Stimulated activated CD4-positive, alpha-beta T cell treated with anti-CD3 and anti-CD28 coated beads, Interleukin-4, amount 100 ng/mL, for 24 hours (primary cell): ENCODE measurements at regions not wholly inside any gene's neighbourhood (a gene's known extent, or its start where the extent isn't known, plus 50 kb on each side); places are given as distances from the start of the nearest gene placed in this dataset.

ENCODE experiments used
- DNase-seq: peaks from one replicate; pipeline ENCODE4 v3.0.0-alpha.2; 2020

DNA sequence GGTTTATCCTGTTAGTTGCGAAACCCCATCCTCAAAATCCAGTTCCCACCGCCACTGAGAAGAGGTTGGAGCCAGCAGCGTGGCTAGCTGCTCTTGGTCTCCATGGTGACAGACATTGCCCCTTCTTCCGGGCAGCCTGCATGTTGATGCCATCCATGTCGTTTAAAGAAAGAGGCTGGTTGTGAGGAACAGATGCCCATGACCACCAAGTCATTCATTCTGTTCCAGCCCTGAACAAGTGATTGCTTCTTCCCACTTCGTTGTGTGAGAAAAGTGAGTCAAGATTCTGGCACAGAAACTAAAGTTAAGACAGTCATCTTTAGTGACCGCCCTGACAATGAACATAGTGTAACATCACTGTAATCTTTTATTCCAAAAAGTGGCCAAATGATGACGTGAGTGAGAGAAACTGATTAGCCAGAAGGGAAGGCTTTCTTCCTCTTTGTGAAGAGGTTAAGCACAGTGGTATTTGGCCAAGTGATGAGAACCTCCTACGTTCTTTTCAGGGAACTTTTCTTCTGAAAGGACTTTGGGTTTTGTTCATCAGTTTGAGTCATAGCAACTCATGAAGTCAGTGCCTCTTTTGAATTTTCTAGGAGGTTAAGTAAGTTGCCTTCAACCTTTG is 272.5 kb downstream of the GALR1 start:
- no peak for DNase-seq

DNA sequence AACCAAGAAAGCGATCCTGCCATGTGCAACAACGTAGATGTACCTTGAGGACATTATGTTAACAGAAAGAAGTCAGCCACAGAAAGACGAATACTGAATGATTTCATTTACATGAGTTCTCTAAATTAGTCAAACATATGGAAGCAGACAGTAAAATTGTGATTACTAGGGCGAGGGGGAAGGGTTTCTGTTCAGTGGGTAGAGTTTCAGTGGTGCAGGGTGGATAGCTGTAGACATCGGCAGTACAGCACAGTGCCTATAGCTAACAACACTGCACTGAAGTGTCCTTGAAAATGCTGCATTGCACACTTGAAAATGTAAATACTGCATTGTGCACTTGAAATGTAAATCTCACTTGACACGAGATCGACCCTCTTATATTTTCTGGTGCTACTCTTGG is 275.3 kb downstream of the GALR1 start:
- DNase-seq = no peak

DNA sequence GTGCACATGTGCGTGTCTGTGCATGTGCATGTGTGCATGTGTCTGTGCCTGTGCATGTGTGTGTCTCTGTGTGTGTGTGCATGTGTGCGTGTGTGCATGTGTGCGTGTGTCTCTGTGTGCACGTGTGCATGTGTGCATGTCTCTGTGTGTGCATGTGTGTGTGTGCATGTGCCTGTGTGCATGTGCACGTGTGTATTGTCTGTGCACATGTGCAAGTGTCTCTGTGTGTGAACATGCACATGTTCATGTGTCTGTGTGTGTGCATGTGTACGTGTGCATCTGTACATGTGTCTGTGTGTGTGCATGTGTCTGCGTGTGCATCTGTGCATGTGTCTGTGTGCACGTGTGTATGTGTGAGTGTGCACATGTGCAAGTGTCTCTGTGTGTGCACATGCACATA is 277.3 kb downstream of the GALR1 start:
- no peak for DNase-seq

DNA sequence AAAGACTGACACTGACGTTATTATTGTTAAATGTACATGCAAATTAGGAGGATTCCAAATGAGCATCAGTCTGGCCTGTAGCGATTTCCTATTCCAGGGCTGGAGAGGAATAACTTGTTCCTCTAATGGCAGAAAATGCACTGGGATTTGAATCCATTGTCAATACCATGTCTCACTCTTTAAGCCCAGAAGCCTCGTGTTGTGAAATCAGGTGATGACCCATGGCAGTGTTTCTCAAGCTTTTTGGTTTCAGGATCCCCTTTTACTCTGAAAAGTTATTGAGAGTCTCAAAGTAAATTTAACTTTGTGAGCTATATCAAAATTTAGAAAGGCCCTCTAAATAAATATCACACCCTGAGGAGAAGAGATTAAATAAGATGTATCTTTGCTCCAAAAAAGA is 279.2 kb downstream of the GALR1 start:
- no peak for DNase-seq

DNA sequence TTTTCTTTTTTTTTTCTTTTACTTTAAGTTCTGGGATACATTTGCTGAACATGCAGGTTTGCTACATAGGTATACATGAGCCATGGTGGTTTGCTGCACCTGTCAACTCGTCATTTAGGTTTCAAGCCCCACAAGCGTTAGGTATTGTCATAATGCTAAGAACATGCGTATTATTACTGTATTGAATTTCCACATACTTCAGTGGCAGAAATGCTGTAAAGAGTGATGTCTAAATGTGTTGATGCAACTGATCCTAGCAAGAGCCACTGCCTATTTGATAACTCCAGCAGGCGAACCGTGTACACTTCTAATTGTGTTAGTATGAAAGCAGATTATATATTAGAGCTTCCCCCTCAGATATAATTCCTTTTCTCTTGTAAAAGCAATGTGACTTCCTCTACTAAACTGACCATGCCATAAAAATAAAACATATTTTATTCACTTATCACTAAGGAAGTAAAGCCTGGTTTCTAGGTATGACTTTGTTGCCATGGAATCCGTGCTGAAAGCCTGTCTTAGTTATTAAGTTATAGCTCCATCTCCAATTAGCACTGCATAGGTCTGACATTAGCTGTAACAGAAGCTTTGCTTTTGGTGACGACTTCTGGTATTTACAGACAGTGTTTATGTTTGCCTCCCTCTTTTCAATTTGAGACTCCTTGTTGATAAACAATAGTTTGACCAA is 280.0 kb downstream of the GALR1 start:
- no peak for DNase-seq

DNA sequence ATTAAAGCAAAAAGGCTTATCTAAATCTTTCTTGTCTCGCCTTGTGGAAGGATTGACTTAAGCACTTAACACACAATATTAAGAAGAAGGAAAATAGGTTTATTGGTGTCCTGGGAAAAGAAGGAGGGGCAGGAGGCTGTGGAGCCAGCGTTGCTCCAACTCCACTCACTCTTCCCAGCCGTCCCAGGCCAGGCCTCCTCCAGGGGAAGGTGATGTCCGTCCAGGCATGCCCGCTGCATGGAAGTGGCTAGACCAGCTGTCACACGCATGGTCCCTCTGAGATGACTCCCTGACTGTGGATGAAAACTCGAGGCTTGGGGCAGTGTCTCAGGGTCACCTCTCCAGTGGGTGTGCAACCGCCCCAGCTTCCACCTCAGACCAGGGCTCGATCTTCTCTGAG is 281.1 kb downstream of the GALR1 start:
- no peak for DNase-seq

DNA sequence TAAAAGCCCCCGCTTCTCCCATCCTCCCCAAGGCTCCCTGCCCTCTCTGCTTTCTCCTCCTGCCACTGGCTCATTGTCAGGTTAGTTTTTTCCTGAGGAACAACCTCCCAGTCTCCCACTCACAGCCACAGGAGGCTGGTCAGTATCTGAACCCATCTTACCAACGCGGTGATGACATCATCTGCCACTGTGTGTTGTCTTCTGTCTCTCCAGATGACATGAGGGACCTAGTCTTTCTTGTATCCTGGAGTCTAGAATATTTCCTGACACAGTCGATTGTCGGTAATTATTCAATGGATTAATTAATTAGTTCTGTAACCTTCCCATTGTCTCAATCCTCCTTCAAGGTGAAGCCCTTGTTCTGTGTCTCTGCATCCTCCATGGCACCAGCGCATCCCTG is 290.2 kb downstream of the GALR1 start:
- DNase-seq = no peak

DNA sequence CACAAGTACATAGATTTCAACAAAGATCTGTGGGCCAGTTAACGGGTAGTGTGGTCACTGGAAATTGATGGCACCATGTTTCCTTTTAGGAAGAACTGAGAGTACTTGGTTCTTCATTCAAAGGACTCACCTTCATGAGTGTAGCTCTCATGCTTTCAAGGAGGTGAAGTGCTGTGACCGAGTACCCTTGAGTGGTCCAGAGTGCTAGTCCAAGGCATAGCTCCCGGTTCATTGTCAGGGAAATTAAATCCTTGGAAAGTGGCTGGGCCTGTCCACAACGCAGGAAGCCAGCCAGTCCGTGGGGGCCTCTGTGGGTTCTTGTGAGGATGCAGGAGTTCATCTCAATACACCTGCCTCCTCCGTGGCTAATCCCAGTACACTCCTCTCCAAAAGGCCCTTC is 295.1 kb downstream of the GALR1 start:
- DNase-seq = no peak

DNA sequence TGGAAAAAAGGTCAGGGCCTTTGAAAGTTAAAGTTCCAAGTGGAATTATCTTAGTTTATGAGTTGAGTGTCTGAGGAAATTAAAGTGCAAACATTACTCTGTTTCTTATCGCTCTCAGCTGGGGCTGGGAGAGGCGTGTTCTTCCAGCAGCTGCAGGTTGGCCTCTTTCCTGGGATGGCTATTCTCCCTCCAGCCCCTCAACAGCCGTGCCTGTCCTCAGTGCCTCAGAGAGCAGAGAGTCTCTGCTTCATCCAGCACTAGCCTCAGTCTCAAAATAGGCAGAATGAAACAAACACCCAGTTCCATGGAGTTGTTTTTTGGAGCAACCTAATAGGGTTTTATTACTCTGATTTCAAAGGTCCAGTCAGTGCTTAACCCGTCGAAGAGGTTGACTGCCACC is 298.1 kb downstream of the GALR1 start:
- DNase-seq = no peak

DNA sequence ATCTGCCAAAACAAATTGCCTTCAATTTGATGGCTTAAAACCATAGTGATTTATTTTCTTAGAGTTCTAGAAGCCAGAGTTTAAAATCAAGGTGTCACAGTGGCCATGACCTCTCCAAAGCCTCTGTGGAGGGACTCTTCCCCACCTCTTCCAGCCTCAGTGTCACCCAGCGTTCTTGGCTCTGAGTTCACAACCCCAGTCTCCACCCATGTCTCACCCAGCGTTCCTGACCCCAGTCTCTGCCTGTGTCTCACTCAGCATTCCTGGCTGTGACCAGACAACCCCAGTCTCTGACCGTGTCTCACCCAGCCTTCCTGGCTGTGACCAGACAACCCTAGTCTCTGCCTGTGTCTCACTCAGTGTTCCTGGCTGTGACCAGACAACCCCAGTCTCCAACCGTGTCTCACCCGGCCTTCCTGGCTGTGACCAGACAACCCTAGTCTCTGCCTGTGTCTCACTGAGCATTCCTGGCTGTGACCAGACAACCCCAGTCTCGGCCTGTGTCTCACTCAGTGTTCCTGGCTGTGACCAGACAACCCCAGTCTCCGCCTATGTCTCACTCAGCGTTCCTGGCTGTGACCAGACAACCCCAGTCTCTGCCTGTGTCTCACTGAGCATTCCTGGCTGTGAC is 299.3 kb downstream of the GALR1 start:
- no peak for DNase-seq

DNA sequence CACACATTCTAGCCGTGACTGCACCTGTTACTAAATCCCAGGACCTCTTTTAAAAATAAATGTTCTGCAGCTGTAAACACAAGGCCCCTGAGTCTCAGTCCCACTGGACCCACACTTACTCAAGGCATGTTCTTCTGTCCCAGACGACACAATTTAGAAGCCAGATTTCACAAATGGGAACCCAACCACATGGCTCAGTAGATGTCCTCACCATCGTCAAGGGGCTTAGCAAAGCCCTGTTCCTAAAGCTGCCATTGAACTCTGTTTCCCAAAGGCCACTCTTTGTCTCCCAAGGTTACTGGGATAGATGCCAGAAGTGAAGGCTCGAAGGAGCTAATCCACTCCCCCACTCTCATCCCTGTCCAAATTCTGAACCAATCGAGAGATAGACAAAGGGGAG is 301.0 kb downstream of the GALR1 start:
- DNase-seq = no peak

DNA sequence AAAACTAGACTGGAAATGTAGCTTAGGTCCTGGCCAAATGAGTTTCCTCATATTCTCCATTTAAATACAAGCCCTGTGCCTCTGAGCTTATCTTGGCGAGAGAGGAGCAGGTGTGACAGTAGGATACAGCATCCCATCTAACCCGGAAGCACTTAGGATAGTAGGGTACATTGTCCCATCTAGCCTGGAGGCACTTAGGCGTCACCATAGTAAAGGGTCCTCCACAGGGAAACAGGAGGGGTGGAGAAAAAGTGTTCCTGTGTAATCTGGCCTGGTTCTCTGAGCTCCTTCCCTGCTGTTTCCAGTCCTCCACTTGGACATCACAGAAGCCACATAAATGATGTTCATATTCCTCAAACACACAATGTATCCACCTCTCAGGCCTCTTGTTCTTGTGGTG is 301.4 kb downstream of the GALR1 start:
- no peak for DNase-seq

DNA sequence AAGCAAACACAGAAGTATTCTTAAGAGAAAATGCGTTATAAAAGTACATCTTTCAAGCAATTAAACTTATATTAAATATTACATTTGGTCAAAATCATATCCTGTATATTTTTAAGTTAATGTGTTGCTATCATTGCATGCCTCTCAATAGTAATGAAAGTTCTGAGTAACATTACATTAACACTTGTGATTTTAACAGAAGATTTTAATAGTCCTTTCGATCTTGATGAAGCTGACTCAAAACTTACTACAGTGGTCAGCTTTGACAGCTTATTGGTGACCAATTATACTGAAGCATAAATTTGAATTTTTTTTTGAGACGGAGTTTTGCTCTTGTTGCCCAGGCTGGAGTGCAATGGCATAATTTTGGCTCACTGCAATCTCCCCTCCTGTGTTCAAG is 303.3 kb downstream of the GALR1 start:
- DNase-seq = no peak

DNA sequence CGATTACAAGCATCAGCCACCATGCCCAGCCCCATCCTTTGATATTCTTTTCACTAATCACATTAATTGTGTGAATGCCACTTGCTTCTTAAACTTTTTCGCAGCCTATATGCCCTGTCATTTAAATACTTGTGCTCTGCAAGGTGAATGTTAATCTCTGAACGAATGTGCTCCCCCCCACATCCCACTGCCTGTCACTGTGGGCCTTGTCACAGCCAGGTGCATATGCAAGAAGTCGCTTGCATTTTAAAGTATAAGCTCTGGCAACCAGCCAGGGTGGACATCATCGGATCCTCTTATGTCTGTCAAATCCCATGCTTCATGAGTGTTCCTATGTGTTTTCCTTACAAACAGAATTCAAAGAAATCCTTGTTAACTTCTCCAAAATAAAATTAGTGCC is 304.4 kb downstream of the GALR1 start:
- DNase-seq = no peak

DNA sequence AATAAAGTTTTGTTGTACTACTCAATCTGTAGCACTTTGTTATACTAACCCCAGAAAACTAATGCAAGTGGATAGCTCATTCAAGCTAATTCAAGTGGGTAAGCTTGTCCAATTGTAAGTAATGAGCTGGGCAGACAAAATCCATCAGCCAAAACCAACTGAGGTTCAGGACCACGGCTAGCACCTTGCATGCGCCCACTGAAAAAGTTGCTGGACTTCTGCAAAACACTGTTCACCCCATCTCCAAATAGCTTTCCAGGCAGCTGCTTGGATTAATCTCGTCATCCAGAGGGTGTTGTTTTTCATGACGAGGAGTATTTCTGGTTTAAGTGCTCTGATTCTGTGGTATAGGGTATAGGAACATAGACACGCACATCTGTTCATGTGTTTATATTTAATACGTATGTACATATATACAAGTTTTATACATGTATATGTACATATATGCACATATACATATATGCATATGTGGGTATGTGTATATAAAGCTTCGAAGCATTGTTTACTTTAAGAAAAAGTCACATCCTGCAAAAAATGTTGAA is 307.5 kb downstream of the GALR1 start:
- DNase-seq = no peak

DNA sequence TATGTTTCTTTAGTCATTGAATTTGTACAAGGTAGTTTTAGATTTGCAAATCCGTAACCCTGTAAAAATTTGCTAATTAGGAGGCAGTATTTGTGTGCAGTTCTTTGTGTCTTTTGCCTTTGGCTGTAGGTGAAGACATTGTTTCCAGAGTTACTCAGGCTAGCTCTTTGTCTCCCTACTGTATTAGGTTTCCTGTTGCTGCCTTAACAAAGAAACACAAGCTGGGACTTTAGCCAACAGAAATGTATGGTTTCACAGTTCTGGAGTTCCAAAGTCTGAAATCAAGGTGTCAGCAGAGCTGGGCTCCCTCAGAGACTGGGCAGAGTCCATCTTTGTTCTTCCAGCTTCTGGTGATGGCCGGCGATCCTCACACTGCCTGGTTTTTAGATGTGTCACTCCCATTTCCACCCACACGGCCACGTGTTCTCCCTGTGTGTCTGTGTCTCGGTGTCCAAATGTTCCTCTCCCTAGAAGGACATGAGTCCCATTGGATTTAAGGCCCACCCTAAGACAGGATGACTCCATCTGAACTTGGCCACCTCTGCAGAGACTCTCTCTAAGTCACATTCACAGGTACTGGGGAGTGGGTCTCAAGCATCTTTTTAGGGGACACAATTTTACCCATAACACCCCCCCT is 309.7 kb downstream of the GALR1 start:
- DNase-seq = no peak

DNA sequence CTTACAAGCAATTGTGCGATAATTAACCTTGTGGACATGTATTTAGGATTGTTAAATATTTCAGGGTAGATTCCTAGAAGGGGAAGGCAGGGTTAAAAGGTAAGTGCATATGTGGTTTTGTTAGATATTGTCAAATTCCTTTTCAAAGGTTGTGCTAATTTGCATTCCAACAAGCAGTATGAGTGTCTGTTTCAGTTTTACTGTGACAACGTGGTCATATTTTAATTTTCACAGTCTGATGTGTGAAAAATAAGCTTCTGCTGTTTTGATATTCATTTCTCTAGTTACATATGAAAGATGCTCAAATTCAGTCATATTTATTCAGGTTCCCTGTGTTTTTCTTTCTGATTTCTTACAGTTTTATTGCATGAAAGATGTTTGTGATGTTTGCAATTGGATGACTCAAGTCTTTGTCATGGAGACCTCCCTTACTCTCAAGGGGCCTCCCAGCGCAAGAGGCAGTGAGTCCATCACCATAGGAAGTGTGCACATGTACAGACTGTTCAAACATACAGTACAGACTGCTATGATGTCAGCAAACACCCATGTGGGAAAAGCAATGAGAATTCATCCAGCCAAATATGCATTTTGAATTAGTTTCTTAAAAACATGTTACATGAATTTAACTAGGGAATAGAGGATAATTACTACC is 310.8 kb downstream of the GALR1 start:
- DNase-seq = no peak

DNA sequence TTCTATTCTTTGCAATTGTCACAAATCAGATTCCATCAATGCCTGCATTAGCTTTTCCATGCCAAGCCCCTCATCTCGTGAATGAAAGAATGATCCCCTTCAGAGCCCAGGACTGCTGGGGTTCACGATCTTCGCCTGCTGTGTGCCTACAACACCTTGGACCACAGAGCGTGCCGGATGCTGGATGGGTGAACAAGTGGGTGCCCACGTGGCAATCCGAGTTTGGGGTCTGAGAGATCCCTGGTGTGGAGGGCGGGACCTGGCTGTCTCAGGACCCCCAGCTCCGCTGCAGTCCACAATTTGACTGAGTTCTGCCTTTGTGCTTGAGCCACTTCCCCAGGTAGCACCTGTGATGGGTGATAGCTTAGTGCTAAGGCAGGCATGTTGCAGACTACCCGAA is 317.0 kb downstream of the GALR1 start:
- DNase-seq = no peak

DNA sequence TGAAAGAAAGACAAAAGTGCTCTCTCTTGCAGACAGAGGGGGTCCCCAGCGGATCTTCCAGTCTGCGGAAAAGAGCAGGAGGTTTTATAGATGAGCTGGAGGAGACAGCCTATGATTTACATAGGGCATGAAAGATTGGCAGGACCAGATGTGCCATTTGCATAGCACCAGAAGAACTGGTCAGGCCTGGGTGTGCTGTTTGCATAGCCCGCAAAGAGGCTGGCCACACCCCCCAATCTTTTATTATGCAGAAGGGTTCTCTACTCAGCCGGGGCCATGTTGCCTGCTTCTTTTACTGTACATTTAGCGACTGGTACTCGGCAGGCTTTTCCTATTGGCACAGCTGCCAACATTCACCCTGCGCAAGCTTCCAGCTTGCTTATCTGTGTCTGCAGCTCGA is 317.6 kb downstream of the GALR1 start:
- no peak for DNase-seq

DNA sequence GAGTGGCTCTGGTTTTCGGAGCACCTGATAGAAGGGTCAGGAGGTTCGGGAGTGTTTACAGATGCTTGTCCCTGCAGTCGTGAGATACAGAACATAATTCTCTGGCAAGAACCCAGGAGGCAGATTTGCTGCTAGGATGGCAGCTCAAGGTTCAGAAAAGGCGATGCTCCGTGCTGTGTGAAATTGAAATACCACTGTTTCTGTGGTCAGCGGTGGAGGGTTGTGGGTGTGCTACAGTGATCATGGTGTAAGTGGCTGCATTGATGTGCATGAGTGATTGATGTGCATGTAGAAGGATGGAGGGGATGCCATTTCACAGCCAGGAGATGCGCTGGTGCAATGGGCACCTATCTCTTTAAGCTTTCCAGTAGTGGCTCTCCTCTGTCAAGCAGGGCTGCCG is 322.1 kb downstream of the GALR1 start:
- no peak for DNase-seq

DNA sequence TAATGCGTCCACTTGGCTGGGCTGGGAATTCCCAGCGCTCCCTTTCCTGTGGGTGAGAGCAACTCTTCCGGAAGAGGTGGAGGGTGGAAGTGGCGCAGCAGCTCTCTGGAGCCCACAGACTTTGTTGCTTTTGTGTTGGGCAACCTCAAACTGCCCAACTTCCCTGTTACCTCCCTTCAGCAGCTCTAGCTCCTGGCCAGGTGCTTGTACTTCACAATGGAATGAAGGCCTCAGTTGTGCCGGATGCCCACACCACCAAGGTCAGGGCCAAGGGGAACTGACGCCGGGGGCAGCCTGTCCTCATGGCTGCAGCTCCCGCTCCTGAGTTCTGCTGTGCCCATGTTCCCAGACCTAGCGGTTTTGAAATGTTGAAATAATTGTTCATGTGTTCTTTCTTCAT is 322.9 kb downstream of the GALR1 start:
- DNase-seq = no peak

DNA sequence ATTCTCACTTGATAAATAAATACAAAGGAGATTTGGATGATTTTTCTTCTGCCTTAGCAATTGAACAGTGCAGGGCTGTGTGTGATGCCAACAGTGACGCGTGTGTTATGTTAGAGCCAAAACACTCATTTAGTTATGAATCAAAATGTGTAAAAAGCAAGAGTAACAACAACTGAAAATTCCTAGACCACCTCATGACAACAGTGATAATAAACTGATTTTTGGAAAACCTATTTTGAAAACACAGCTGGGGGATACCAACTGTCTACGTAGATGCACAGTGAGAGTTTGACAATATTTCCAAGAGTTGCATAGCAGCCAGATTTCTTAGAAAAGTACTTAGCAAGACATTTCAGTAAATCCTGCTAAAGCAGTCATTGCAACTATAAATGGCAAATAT is 323.9 kb downstream of the GALR1 start:
- DNase-seq = no peak

DNA sequence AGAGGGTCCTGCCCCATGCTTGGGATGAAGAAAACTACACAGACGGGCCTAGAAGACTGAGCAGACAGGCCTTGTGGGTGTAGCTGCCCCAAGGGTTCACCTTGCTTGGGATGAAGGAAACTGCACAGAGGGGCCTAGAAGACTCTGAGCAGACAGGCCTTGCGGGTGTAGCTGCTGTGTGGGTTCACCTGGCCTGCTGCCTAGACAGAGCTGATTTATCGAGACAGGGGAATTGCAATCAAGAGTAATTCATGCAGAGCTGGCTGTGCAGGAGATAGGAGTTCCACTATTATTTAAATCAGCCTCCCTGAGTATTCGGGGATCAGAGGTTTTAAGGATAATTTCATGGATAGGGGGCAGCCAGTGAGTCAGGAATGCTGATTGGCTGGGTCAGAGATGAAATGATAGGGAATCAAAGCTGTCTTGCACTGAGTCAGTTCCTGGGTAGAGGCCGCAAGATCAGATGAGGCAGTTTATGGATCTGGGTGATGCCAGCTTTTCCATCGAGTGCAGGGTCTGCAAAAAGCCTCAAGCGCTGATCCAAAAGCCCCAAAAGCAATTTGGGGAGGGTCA is 341.4 kb downstream of the GALR1 start:
- DNase-seq = no peak
